Suprapubic skin (tissue), 4 donors: ENCODE measurements at regions not wholly inside any gene's neighbourhood (a gene's known extent, or its start where the extent isn't known, plus 50 kb on each side); places are given as distances from the start of the nearest gene placed in this dataset.
A peak's percentile ranks its signal among the peaks of the same experiment; 100 is the strongest.

Experiments
- DNase-seq, 2 donors: peaks; one replicate each; pipeline ENCODE4 v3.0.0-alpha.2; 2019; ENCODE audit warnings: low spot score in 2 of 2
- H3K27ac ChIP-seq: fragments of 200-600 bp; sonication (generic); one replicate; pipeline ENCODE4 v1.5.1; 2019
- H3K27me3 ChIP-seq: fragments of 200-600 bp; sonication (generic); one replicate; pipeline ENCODE4 v1.5.1; 2019
- H3K36me3 ChIP-seq: fragments of 200-600 bp; sonication (generic); one replicate; pipeline ENCODE4 v1.5.1; 2019
- H3K4me1 ChIP-seq: fragments of 200-600 bp; sonication (generic); one replicate; pipeline ENCODE4 v1.5.1; 2019
- H3K4me3 ChIP-seq: fragments of 200-600 bp; sonication (generic); one replicate; pipeline ENCODE4 v1.5.1; 2019; ENCODE audit warnings: mild to moderate bottlenecking
- H3K9me3 ChIP-seq: fragments of 200-600 bp; sonication (generic); one replicate; pipeline ENCODE4 v1.5.1; 2019
- CTCF ChIP-seq, 2 donors: fragments of 200-600 bp in 1 of 2; fragments of 450-650 bp in 1 of 2; sonication (generic) in 1 of 2; IDR thresholded peaks; one replicate each; pipeline ENCODE4 v1.5.1; 2016 to 2019; ENCODE audit warnings: antibody characterized with exemption in 2 of 2, mild to moderate bottlenecking in 1 of 2, moderate library complexity in 1 of 2
- EP300 ChIP-seq: sonication (generic); formaldehyde crosslinking; IDR thresholded peaks from one replicate; pipeline ENCODE4 v1.6.1; 2017; ENCODE audit warnings: antibody characterized with exemption
- POLR2A ChIP-seq, 2 donors: fragments of 450-650 bp; IDR thresholded peaks; one replicate each; pipeline ENCODE4 v1.6.1; 2017; ENCODE audit warnings: antibody characterized with exemption in 2 of 2, mild to moderate bottlenecking in 2 of 2, moderate library complexity in 2 of 2
- POLR2AphosphoS5 ChIP-seq, 3 donors: sonication (generic); formaldehyde crosslinking; IDR thresholded peaks; one replicate each; pipeline ENCODE4 v1.6.1; 2017; ENCODE audit warnings: antibody characterized with exemption in 3 of 3
- WGBS: methylation state at CpG from one replicate; pipeline ENCODE4 v1.1.5; 2018; 5-methylcytosine and 5-hydroxymethylcytosine counted together

DNA sequence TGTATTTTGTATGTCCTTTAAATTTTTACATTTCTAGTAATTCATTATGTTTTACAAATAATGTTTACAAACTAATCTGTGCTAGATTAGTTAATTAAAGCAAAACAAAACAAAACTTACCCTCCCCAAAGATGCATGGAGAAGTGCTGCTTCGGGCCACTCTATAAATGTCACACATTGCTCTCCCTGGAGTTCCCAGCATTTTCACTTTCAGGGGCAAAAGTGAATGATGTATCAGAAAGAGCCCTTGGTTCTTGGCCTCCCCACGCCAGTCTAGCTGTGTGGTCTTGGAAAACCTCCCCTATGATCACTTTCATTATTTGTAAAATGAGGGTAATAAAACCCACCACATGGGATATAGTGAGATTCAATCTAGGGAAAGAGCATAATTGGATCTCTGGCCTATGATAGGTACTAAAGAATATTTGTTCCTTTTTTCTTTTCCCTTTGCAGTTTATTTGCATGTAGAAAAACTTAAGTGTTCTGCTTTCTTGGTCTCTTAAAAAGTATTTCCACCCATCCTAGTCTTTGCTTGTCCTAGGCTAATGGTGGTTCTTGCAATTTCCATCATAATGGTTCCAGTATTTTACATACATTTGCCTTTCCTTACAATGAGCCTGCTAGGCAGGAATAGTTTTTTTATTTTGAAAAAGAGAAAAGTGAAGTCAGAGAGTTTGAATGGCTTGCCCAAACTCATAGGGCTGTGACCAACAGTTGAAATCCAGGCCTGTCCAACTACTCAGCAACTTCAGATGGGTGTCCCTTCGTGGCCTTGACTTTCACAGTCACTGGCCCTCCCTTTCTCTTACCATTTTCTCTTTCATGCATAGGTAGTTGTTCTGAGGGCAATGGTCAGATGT is 184.5 kb upstream of the KLF4 start:
- TF ChIP-seq POLR2A (IDR thresholded peaks at IDR 0.05) (no peak), EP300 (no peak), CTCF (IDR thresholded peaks at IDR 0.05) (no peak), POLR2AphosphoS5 (IDR thresholded peaks at IDR 0.05) (no peak)
- Histone ChIP-seq H3K36me3 (no peaks in the 10 kb centered on the region), H3K4me3 (no peak overlapping the region), H3K27me3 (no peaks in the 10 kb centered on the region), H3K27ac (no peak overlapping the region), H3K9me3 (no peaks in the 10 kb centered on the region), H3K4me1 (peaks cover 7% of the 10 kb centered on the region)
- WGBS = 84% methylated on average over 3 of the region's 3 CpGs
- DNase-seq = no peak

GRCh38 chr9:107671588-107671987 is 182.0 kb upstream of the KLF4 start:
- TF ChIP-seq CTCF (IDR thresholded peaks at IDR 0.05) (no peak), POLR2A (IDR thresholded peaks at IDR 0.05) (no peak), EP300 (no peak), POLR2AphosphoS5 (IDR thresholded peaks at IDR 0.05) (no peak)
- Histone ChIP-seq H3K27me3 (no peaks in the 10 kb centered on the region), H3K36me3 (no peaks in the 10 kb centered on the region), H3K4me3 (no peak overlapping the region), H3K4me1 (peaks cover 15% of the 10 kb centered on the region), H3K27ac (no peak overlapping the region), H3K9me3 (no peaks in the 10 kb centered on the region)
- DNase-seq = no peak
- 94% methylated on average over 1 of the region's 1 CpG for WGBS

DNA sequence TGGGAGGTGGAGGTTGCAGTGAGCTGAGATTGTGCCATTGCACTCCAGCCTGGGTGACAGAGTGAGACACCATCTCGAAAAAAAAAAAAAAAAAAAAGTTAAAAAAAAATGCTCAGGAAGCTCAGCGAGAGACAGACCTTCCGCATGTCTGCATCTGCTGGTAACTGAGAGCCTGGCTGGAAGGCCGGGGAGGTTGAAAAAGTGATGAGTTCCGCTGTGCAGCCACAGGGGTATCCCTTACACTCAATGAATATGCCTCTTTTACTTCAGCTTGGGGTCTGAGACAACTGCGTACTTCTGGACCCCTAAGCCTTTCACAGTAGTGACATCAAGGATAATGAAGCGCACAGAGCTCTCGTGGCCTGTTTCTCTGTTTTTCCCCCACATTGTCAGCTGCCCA is 179.9 kb upstream of the KLF4 start:
- Histone ChIP-seq H3K4me3 (no peak overlapping the region), H3K27me3 (no peaks in the 10 kb centered on the region), H3K4me1 (peaks cover 8% of the 10 kb centered on the region), H3K36me3 (no peaks in the 10 kb centered on the region), H3K27ac (no peak overlapping the region), H3K9me3 (no peaks in the 10 kb centered on the region)
- DNase-seq = no peak
- 88% methylated on average over 8 of the region's 8 CpGs for WGBS
- TF ChIP-seq POLR2A (IDR thresholded peaks at IDR 0.05) (no peak), EP300 (no peak), CTCF (IDR thresholded peaks at IDR 0.05) (no peak), POLR2AphosphoS5 (IDR thresholded peaks at IDR 0.05) (no peak)

GRCh38 chr9:107667231-107668070 is 177.9 kb upstream of the KLF4 start:
- TF ChIP-seq POLR2AphosphoS5 (IDR thresholded peaks at IDR 0.05) = peak in 1 of 3 donors; percentile 7
- TF ChIP-seq POLR2A (IDR thresholded peaks at IDR 0.05) = no peak
- no peak for DNase-seq
- 69% methylated on average over 16 of the region's 16 CpGs for WGBS
- Histone ChIP-seq H3K4me3 (no peak overlapping the region), H3K9me3 (no peaks in the 10 kb centered on the region), H3K4me1 (peaks cover 8% of the 10 kb centered on the region), H3K36me3 (no peaks in the 10 kb centered on the region), H3K27me3 (no peaks in the 10 kb centered on the region), H3K27ac (peak overlapping the region; percentile 73)

DNA sequence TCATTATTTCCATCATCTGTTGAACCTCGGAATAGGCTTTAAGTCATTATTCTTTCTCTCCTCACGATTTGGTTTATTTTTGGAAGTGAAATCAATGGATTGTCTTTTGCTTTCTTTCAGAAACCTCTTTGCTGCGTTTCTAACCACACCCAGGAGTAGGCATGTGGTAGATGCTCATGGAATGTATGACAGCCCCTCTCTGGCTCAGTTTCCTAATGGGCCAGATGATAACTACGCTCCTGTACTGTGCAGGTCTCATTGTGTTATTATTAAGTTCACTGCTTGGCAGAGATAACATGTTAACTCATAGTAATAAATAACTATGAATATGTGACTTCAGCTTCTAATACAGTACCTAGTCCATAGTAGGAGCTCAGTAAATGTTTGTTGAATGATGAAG is 175.5 kb upstream of the KLF4 start:
- TF ChIP-seq POLR2AphosphoS5 (IDR thresholded peaks at IDR 0.05) (no peak), CTCF (IDR thresholded peaks at IDR 0.05) (no peak), EP300 (no peak), POLR2A (IDR thresholded peaks at IDR 0.05) (no peak)
- peaks cover 8% of the 10 kb centered on the region for H3K4me1 ChIP-seq
- H3K27me3 ChIP-seq = no peaks in the 10 kb centered on the region
- H3K4me3 ChIP-seq = no peak overlapping the region
- H3K36me3 ChIP-seq = no peaks in the 10 kb centered on the region
- DNase-seq = no peak
- no peaks in the 10 kb centered on the region for H3K9me3 ChIP-seq
- H3K27ac ChIP-seq = no peak overlapping the region
- 59% methylated on average over 4 of the region's 4 CpGs for WGBS
